Cardiac muscle cell (in vitro differentiated cells and primary cell): ENCODE measurements at regions not wholly inside any gene's neighbourhood (a gene's known extent, or its start where the extent isn't known, plus 50 kb on each side); places are given as distances from the start of the nearest gene placed in this dataset.

Source experiments
- DNase-seq, 2 donors: peaks; one replicate each; pipeline versions ENCODE4 v3.0.0 to v3.0.0-alpha.2; 2010 to 2017; ENCODE audit warnings: low read depth in 1 of 2, low spot score in 1 of 2
- H3K27ac ChIP-seq: fragments of 200-600 bp; sonication (generic); 2 replicates; pipeline ENCODE4 v1.5.1; 2016
- H3K27me3 ChIP-seq: fragments of 200-600 bp; sonication (generic); 2 replicates; pipeline ENCODE4 v1.6.0; 2016; ENCODE audit warnings: control low read depth
- H3K36me3 ChIP-seq: fragments of 200-600 bp; sonication (generic); 2 replicates; pipeline ENCODE4 v1.5.1; 2016; ENCODE audit warnings: control low read depth
- H3K4me1 ChIP-seq: fragments of 200-600 bp; sonication (generic); 2 replicates; pipeline ENCODE4 v1.8.1; 2017; ENCODE audit warnings: low read depth, mild to moderate bottlenecking, mixed run types
- H3K4me3 ChIP-seq: fragments of 200-600 bp; sonication (generic); 2 replicates; pipeline ENCODE4 v1.5.1; 2016; ENCODE audit warnings: mild to moderate bottlenecking
- H3K9me3 ChIP-seq: fragments of 200-600 bp; sonication (generic); 2 replicates; pipeline ENCODE4 v1.5.1; 2017; ENCODE audit warnings: low read depth, mild to moderate bottlenecking, control low read depth
- CTCF ChIP-seq: IDR thresholded peaks from 2 replicates; pipeline ENCODE4 v1.5.1; 2012; ENCODE audit warnings: low read depth, mild to moderate bottlenecking, low read length

- Histone ChIP-seq H3K4me3 (no peak overlapping the region), H3K4me1 (no peaks in the 10 kb centered on the region), H3K9me3 (no peaks in the 10 kb centered on the region), H3K27ac (no peak overlapping the region), H3K36me3 (no peaks in the 10 kb centered on the region), H3K27me3 (peaks cover 3% of the 10 kb centered on the region)
- DNase-seq = no peak
- TF ChIP-seq CTCF = no peak
These were observed 132.2 kb upstream of the HMHB1 start for GRCh38 chr5:143679777-143680176.

- DNase-seq = no peak
- TF ChIP-seq CTCF = no peak
- H3K27me3 ChIP-seq = peaks cover 14% of the 10 kb centered on the region
- H3K4me3 ChIP-seq = no peak overlapping the region
- H3K4me1 ChIP-seq = no peaks in the 10 kb centered on the region
- H3K9me3 ChIP-seq = no peaks in the 10 kb centered on the region
- H3K27ac ChIP-seq = no peak overlapping the region
- H3K36me3 ChIP-seq = no peaks in the 10 kb centered on the region
These were observed 133.6 kb upstream of the HMHB1 start for GRCh38 chr5:143678148-143678905.

- no peaks in the 10 kb centered on the region for H3K36me3 ChIP-seq
- no peak for TF ChIP-seq CTCF
These were observed 134.6 kb upstream of the HMHB1 start for GRCh38 chr5:143677403-143677802.

GRCh38 chr5:143676802-143677201 lies 135.2 kb upstream of the HMHB1 start:
- DNase-seq = peak in 1 of 2 donors; percentile 28
- no peak overlapping the region for H3K4me3 ChIP-seq
- H3K4me1 ChIP-seq = no peaks in the 10 kb centered on the region
- no peaks in the 10 kb centered on the region for H3K9me3 ChIP-seq
- no peak overlapping the region for H3K27ac ChIP-seq
- no peak for TF ChIP-seq CTCF
- peaks cover 24% of the 10 kb centered on the region for H3K27me3 ChIP-seq
- no peaks in the 10 kb centered on the region for H3K36me3 ChIP-seq

More at GRCh38 chr5:143677403-143677802, 134.6 kb upstream of the HMHB1 start:
- Histone ChIP-seq H3K4me1 (no peaks in the 10 kb centered on the region), H3K27ac (no peak overlapping the region), H3K27me3 (peaks cover 21% of the 10 kb centered on the region), H3K9me3 (no peaks in the 10 kb centered on the region), H3K4me3 (no peak overlapping the region)
- DNase-seq = no peak

GRCh38 chr5:143674469-143674786 lies 137.5 kb upstream of the HMHB1 start:
- H3K9me3 ChIP-seq = no peaks in the 10 kb centered on the region
- peaks cover 24% of the 10 kb centered on the region for H3K27me3 ChIP-seq
- H3K4me1 ChIP-seq = no peaks in the 10 kb centered on the region
- DNase-seq = no peak
- H3K36me3 ChIP-seq = no peaks in the 10 kb centered on the region
- no peak overlapping the region for H3K4me3 ChIP-seq
- no peak overlapping the region for H3K27ac ChIP-seq
- TF ChIP-seq CTCF = no peak
